ENCODE measurements at regions not wholly inside any gene's neighbourhood (a gene's known extent, or its start where the extent isn't known, plus 50 kb on each side); places are given as distances from the start of the nearest gene placed in this dataset.

DNA sequence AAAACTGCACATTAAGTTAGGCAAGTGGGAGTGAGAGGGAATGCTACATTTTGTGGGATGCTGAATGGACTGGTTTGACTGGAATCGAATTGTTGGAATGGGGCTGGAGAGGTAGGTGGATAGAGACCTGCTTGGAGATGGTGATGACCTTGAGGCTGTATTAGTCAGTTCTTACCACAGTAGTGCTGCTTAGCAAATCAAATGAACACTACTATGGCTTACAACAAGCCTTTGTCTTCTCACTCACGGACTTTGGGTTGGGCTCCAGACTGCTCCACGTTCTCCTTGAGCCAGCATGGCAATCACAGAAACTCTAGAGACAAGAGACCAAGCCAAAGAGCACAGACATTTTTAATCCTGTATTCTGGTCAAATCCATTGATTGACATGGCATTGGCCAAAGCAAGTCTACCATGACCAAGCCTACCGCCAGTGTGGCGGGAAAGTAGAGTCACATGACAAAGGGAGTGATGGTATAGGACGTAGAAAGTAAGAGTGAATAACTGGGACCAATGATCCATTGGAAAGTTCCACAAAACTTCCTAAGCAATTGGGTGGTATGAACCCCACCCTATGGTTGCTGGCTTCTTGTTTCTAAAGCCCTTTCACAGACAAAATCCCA lies 70.3 kb upstream of the FOXP4 start:
- ATAC-seq (ENCODE audit: low read depth) = no peak
- Histone ChIP-seq H4K20me1 (ENCODE audit: insufficient read depth, low read length) (no peaks in the 10 kb centered on the region), H2BK20ac (ENCODE audit: low read depth, low read length) (no peak overlapping the region), H4K5ac (ENCODE audit: low read depth, low read length) (no peak overlapping the region), H2BK120ac (ENCODE audit: low read depth, low read length) (no peak overlapping the region), H3K4me1 (ENCODE audit: control insufficient read depth, insufficient read depth, low read length) (no peaks in the 10 kb centered on the region), H3K27ac (ENCODE audit: insufficient read depth, low read length) (no peak overlapping the region), H3K9me3 (ENCODE audit: control insufficient read depth, insufficient read depth, low read length) (no peaks in the 10 kb centered on the region; the same call in 1 of the 2 replicates), H2AK9ac (replicated peaks; ENCODE audit: low read depth, low read length, poor library complexity) (no peak overlapping the region), H2AK5ac (ENCODE audit: low read depth, low read length) (no peak overlapping the region), H4K8ac (ENCODE audit: low read depth in 2 of 2, low read length in 2 of 2) (no peak overlapping the region), H3K56ac (ENCODE audit: extremely low read depth, insufficient read depth, low read length) (no peak overlapping the region), H3K79me1 (ENCODE audit: low read depth in 1 of 2, low read length in 2 of 2) (no peaks in the 10 kb centered on the region), H3K4me2 (ENCODE audit: low read depth, low read length) (no peak overlapping the region), H2AFZ (replicated peaks; ENCODE audit: low read length, poor library complexity) (no peak overlapping the region), H3K4ac (ENCODE audit: low read depth, low read length) (no peak overlapping the region), H2BK5ac (ENCODE audit: low read depth, low read length, poor library complexity, severe bottlenecking) (no peak overlapping the region), H3K4me3 (ENCODE audit: insufficient read depth, low read depth, low read length) (no peak overlapping the region), H3K9ac (ENCODE audit: low read depth, low read length) (no peak overlapping the region), H3K18ac (ENCODE audit: low read depth, low read length) (no peak overlapping the region), H3K14ac (replicated peaks; ENCODE audit: low read depth, low read length) (no peak overlapping the region), H3K9me1 (ENCODE audit: insufficient read depth, low read length) (no peaks in the 10 kb centered on the region), H2BK15ac (ENCODE audit: low read depth, low read length) (no peak overlapping the region), H3K36me3 (ENCODE audit: control insufficient read depth, insufficient read depth, low read length) (no peaks in the 10 kb centered on the region), H3K23ac (ENCODE audit: low read depth, low read length) (no peak overlapping the region), H4K91ac (ENCODE audit: insufficient read depth, low read depth, low read length) (no peak overlapping the region), H3K27me3 (ENCODE audit: control insufficient read depth, insufficient read depth, low read length) (peaks cover 42% of the 10 kb centered on the region)
- ChIA-PET CTCF (no interaction called here), POLR2A (ENCODE audit: unreplicated experiment) (no interaction called here)
- in situ Hi-C loops (cut with MboI; ENCODE audit: low sequenced_read_pairs) = no loop called here
- dilution Hi-C loops (cut with HindIII; ENCODE audit: low sequenced_read_pairs, unreplicated experiment) = no loop called here
- TF ChIP-seq RCOR1 (IDR thresholded peaks at IDR 0.05; ENCODE audit: insufficient replicate concordance, low read length) (no peak), POLR2A (IDR thresholded peaks at IDR 0.05; ENCODE audit: low read depth, low read length) (no peak), NFE2L2 (IDR thresholded peaks at IDR 0.05; ENCODE audit: low read depth, low read length) (no peak), RFX5 (IDR thresholded peaks at IDR 0.05; ENCODE audit: low read depth, low read length) (no peak), CEBPB (IDR thresholded peaks at IDR 0.05; ENCODE audit: low read depth, low read length) (no peak)
- TF ChIP-seq, protein P1, sequence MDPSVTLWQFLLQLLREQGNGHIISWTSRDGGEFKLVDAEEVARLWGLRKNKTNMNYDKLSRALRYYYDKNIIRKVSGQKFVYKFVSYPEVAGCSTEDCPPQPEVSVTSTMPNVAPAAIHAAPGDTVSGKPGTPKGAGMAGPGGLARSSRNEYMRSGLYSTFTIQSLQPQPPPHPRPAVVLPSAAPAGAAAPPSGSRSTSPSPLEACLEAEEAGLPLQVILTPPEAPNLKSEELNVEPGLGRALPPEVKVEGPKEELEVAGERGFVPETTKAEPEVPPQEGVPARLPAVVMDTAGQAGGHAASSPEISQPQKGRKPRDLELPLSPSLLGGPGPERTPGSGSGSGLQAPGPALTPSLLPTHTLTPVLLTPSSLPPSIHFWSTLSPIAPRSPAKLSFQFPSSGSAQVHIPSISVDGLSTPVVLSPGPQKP (IDR thresholded peaks at IDR 0.05; ENCODE audit: borderline replicate concordance, low read depth, low read length) = no peak
- TF ChIP-seq, protein P2, sequence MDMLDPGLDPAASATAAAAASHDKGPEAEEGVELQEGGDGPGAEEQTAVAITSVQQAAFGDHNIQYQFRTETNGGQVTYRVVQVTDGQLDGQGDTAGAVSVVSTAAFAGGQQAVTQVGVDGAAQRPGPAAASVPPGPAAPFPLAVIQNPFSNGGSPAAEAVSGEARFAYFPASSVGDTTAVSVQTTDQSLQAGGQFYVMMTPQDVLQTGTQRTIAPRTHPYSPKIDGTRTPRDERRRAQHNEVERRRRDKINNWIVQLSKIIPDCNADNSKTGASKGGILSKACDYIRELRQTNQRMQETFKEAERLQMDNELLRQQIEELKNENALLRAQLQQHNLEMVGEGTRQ (IDR thresholded peaks at IDR 0.05; ENCODE audit: low read depth, low read length) = no peak
- no peak for DNase-seq
- WGBS, 2 experiments (ENCODE audit: extremely low coverage in 2 of 2, insufficient read length in 1 of 2) = no CpG with 5 or more reads among the region's 6 CpGs
- no TSS peak for BruUV-seq (replicated peaks)
- intact Hi-C loops (cut with micrococcal nuclease) = no loop called here

Data from IMR-90 (cell line).